KOPT-K1 (cell line): ENCODE measurements at regions not wholly inside any gene's neighbourhood (a gene's known extent, or its start where the extent isn't known, plus 50 kb on each side); places are given as distances from the start of the nearest gene placed in this dataset.

Experiments used
- H3K27ac ChIP-seq: fragments of 200-600 bp; sonication (generic); 2 replicates; pipeline ENCODE4 v1.5.1; 2016; ENCODE audit warnings: antibody characterized with exemption, mild to moderate bottlenecking, low read depth, low read length; ENCODE audit not compliant: poor library complexity, severe bottlenecking
- H3K36me3 ChIP-seq: fragments of 200-600 bp; sonication (generic); 2 replicates; pipeline ENCODE4 v1.5.1; 2017; ENCODE audit warnings: antibody characterized with exemption, mild to moderate bottlenecking, low read length, moderate library complexity; ENCODE audit not compliant: insufficient read depth
- H3K9me3 ChIP-seq: fragments of 200-600 bp; sonication (generic); 2 replicates; pipeline ENCODE4 v1.5.1; 2017; ENCODE audit warnings: antibody characterized with exemption, low read length, mild to moderate bottlenecking; ENCODE audit not compliant: insufficient read depth, poor library complexity, severe bottlenecking

- H3K27ac ChIP-seq = no peak overlapping the region
- H3K36me3 ChIP-seq = no peaks in the 10 kb centered on the region
- H3K9me3 ChIP-seq = peaks cover 16% of the 10 kb centered on the region
Observed at GRCh38 chr2:5539282-5540165, 152.7 kb upstream of the SOX11 start.

DNA sequence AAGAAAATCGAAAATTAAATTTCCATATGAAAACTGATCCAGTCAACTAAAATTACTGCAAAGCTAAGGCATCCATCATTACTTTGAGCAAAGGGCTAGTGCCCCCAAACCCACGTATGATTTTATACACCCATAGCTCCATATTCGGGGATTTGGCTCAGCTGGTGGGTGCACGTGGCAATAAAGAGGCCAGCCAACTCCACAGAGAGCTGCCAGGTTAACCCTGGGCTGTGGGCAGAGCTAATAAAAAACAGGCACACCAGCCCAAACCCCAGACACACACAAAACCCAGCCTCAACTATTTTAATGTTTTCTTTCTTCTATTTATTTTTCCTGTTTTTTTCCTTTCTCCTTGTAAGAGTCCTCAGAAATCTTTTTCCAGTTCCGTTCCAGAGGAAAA is 151.3 kb upstream of the SOX11 start:
- Histone ChIP-seq H3K27ac (no peak overlapping the region), H3K36me3 (no peaks in the 10 kb centered on the region), H3K9me3 (peaks cover 23% of the 10 kb centered on the region)

GRCh38 chr2:5544205-5544786 is 147.9 kb upstream of the SOX11 start:
- peaks cover 23% of the 10 kb centered on the region for H3K9me3 ChIP-seq
- H3K36me3 ChIP-seq = no peaks in the 10 kb centered on the region

GRCh38 chr2:5546181-5546580 is 146.0 kb upstream of the SOX11 start:
- H3K36me3 ChIP-seq = no peaks in the 10 kb centered on the region
- H3K27ac ChIP-seq = no peak overlapping the region
- H3K9me3 ChIP-seq = peaks cover 23% of the 10 kb centered on the region

More at GRCh38 chr2:5544205-5544786, 147.9 kb upstream of the SOX11 start:
- no peak overlapping the region for H3K27ac ChIP-seq

- Histone ChIP-seq H3K36me3 (no peaks in the 10 kb centered on the region), H3K27ac (no peak overlapping the region), H3K9me3 (peaks cover 11% of the 10 kb centered on the region)
Observed at GRCh38 chr2:5548991-5549715, 143.0 kb upstream of the SOX11 start.

GRCh38 chr2:5549771-5550170 is 142.4 kb upstream of the SOX11 start:
- Histone ChIP-seq H3K9me3 (peaks cover 5% of the 10 kb centered on the region), H3K36me3 (no peaks in the 10 kb centered on the region), H3K27ac (no peak overlapping the region)

DNA sequence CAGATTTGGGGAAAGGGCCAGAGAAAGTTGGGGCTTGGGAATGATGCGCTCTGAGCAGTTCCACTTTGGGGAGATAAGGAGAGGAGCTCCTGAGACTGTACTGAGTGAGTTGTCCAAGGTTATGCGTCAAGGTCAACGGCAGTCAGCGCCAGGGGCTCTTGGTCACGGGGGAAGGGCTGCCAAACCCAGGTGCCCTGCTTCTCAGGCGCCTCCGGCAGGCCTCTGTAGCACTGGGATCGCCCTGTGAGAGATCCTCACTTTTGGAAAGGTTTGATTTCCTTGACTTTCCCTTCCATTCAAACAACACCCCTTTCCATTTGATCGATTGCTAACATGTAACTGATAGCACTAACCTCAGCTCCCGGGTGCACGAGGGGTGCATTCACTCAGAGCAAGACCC is 136.5 kb upstream of the SOX11 start:
- H3K9me3 ChIP-seq = peaks cover 4% of the 10 kb centered on the region
- no peak overlapping the region for H3K27ac ChIP-seq
- no peaks in the 10 kb centered on the region for H3K36me3 ChIP-seq

GRCh38 chr2:5561006-5561405 is 131.2 kb upstream of the SOX11 start:
- H3K9me3 ChIP-seq = no peaks in the 10 kb centered on the region
- H3K27ac ChIP-seq = no peak overlapping the region

GRCh38 chr2:5562426-5562825 is 129.8 kb upstream of the SOX11 start:
- no peaks in the 10 kb centered on the region for H3K9me3 ChIP-seq
- H3K36me3 ChIP-seq = no peaks in the 10 kb centered on the region
- no peak overlapping the region for H3K27ac ChIP-seq

More at GRCh38 chr2:5561006-5561405, 131.2 kb upstream of the SOX11 start:
- H3K36me3 ChIP-seq = no peaks in the 10 kb centered on the region

- no peaks in the 10 kb centered on the region for H3K36me3 ChIP-seq
- no peaks in the 10 kb centered on the region for H3K9me3 ChIP-seq
- no peak overlapping the region for H3K27ac ChIP-seq
Observed at GRCh38 chr2:5562865-5563264, 129.3 kb upstream of the SOX11 start.

GRCh38 chr2:5563411-5563810 is 128.8 kb upstream of the SOX11 start:
- Histone ChIP-seq H3K27ac (no peak overlapping the region), H3K36me3 (no peaks in the 10 kb centered on the region), H3K9me3 (no peaks in the 10 kb centered on the region)

DNA sequence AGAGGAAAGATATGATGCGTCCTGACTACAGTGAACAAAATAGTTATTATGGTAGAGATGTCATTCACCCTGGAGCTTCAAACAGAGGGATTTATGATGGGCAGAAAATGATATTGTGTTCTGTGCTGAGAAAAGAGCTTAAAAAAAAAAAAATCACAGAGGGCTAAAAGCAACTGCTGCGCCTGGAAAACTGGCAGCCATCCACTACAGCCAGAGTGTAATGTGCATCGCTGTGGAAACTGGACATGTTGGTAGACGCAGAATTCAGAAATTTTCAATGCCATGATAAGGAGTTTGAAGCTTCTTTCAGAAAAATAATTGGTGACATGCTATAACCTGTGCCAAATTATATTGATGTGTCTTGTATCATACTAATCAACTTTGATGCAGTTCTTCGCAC is 122.9 kb upstream of the SOX11 start:
- Histone ChIP-seq H3K9me3 (no peaks in the 10 kb centered on the region), H3K36me3 (no peaks in the 10 kb centered on the region), H3K27ac (no peak overlapping the region)

GRCh38 chr2:5576015-5576414 is 116.2 kb upstream of the SOX11 start:
- Histone ChIP-seq H3K36me3 (no peaks in the 10 kb centered on the region), H3K27ac (no peak overlapping the region), H3K9me3 (no peaks in the 10 kb centered on the region)

DNA sequence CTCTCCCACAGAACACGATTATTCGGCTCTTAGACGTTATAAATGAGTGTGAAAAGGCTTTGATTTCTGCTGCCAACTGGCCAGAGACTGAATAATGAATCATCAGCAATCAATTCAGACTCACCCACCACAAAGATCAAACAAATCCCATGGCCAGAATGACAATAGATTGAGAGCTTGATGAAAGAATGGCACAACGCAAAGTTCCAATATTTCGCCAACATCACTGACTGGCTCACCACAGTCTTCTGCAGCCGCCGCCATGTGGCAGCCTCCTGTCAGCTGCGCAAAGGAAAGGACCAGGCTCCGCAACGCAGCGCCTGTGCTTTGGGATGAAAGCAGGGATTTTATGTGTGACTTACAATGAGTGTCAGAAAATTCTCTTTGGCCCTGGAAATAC is 104.4 kb upstream of the SOX11 start:
- no peaks in the 10 kb centered on the region for H3K36me3 ChIP-seq
- H3K27ac ChIP-seq = no peak overlapping the region

DNA sequence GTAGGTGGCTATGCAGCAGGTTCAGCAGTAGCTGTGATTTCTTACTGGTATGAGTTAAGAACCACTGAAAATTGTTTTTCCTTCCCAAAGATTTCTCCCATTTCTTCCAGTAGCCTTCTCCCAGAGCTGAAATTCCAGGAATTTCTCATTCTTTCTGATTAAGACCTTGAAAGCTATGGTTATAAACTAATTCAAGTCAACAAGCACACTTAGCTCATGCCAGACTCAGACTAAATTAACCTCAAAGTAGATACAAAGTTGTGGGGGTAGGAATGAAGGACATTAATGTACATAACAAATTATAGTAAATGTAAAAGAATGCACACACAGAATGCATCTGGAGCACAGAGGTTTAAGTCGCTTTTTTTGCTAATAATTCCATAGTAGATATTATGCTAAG is 103.6 kb upstream of the SOX11 start:
- Histone ChIP-seq H3K9me3 (no peaks in the 10 kb centered on the region), H3K27ac (no peak overlapping the region), H3K36me3 (no peaks in the 10 kb centered on the region)

More for the DNA sequence above, 104.4 kb upstream of the SOX11 start:
- H3K9me3 ChIP-seq = no peaks in the 10 kb centered on the region
